GM12878 (cell line): ENCODE measurements at regions not wholly inside any gene's neighbourhood (a gene's known extent, or its start where the extent isn't known, plus 50 kb on each side); places are given as distances from the start of the nearest gene placed in this dataset.
A peak's percentile ranks its signal among the peaks of the same experiment; 100 is the strongest.

Experiments used
- ASH2L ChIP-seq: fragments of 300-600, 200-600 bp; sonication (generic); IDR thresholded peaks from 2 replicates; pipeline ENCODE4 v1.6.1; 2017; ENCODE audit warnings: low read depth, mild to moderate bottlenecking, borderline replicate concordance
- BACH1 ChIP-seq: fragments of 450-650 bp; IDR thresholded peaks from 2 replicates; pipeline ENCODE4 v1.6.1; 2017; ENCODE audit warnings: mild to moderate bottlenecking, borderline replicate concordance
- CBX3 ChIP-seq: fragments of 200-600 bp; sonication (generic); IDR thresholded peaks from 2 replicates; pipeline ENCODE4 v1.6.1; 2016; ENCODE audit warnings: low read depth, borderline replicate concordance
- CHD4 ChIP-seq: fragments of 200-600 bp; sonication (generic); IDR thresholded peaks from 2 replicates; pipeline ENCODE4 v1.6.1; 2016; ENCODE audit warnings: mild to moderate bottlenecking
- ESRRA ChIP-seq: IDR thresholded peaks from 2 replicates; pipeline ENCODE4 v1.6.1; 2012; ENCODE audit warnings: mild to moderate bottlenecking, low read length, improper control_type of control experiment
- FOXM1 ChIP-seq: IDR thresholded peaks from 2 replicates; pipeline ENCODE4 v1.6.1; 2012; ENCODE audit warnings: low read depth, mild to moderate bottlenecking, inconsistent platforms, low read length, moderate library complexity
- GABPA ChIP-seq: IDR thresholded peaks from 2 replicates; pipeline ENCODE4 v1.6.1; 2014; ENCODE audit warnings: antibody characterized with exemption, low read depth, mild to moderate bottlenecking, inconsistent platforms
- KDM1A ChIP-seq: fragments of 200-600 bp; sonication (generic); IDR thresholded peaks from 2 replicates; pipeline ENCODE4 v1.6.1; 2016; ENCODE audit warnings: borderline replicate concordance
- PAX5 ChIP-seq: IDR thresholded peaks from 2 replicates; pipeline ENCODE4 v1.6.1; 2011; ENCODE audit warnings: low read depth, low read length, borderline replicate concordance
- PKNOX1 ChIP-seq: fragments of 450-650 bp; IDR thresholded peaks from 2 replicates; pipeline ENCODE4 v1.6.1; 2016; ENCODE audit warnings: mild to moderate bottlenecking
- RELB ChIP-seq: fragments of 450-650 bp; IDR thresholded peaks from 2 replicates; pipeline ENCODE4 v1.6.1; 2017; ENCODE audit warnings: low read depth, mild to moderate bottlenecking, moderate library complexity
- RFX5 ChIP-seq: IDR thresholded peaks from 2 replicates; pipeline ENCODE4 v1.6.1; 2011; ENCODE audit warnings: low read depth, low read length, improper control_type of control experiment
- SMAD1 ChIP-seq: fragments of 450-650 bp; IDR thresholded peaks from 2 replicates; pipeline ENCODE4 v1.6.1; 2018; ENCODE audit warnings: mild to moderate bottlenecking, low read depth; ENCODE audit not compliant: partially characterized antibody
- SMARCA5 ChIP-seq: fragments of 450-650 bp; IDR thresholded peaks from 2 replicates; pipeline ENCODE4 v1.6.1; 2017; ENCODE audit warnings: mild to moderate bottlenecking
- SREBF1 ChIP-seq: IDR thresholded peaks from 2 replicates; pipeline ENCODE4 v1.6.1; 2012; ENCODE audit warnings: mild to moderate bottlenecking, low read length
- SREBF2 ChIP-seq: IDR thresholded peaks from 2 replicates; pipeline ENCODE4 v1.6.1; 2012; ENCODE audit warnings: mild to moderate bottlenecking, low read length
- SUZ12 ChIP-seq: fragments of 200-600 bp; sonication (generic); IDR thresholded peaks from one replicate; pipeline ENCODE4 v1.6.1; 2018; ENCODE audit warnings: antibody characterized with exemption, mild to moderate bottlenecking; ENCODE audit not compliant: unreplicated experiment
- TCF12 ChIP-seq: IDR thresholded peaks from 2 replicates; pipeline ENCODE4 v1.6.1; 2011; ENCODE audit warnings: low read depth, mild to moderate bottlenecking, low read length
- TCF3 ChIP-seq: IDR thresholded peaks from 2 replicates; pipeline ENCODE4 v1.6.1; 2012; ENCODE audit warnings: low read depth, mild to moderate bottlenecking, low read length, borderline replicate concordance; ENCODE audit not compliant: insufficient read depth
- TCF7 ChIP-seq: IDR thresholded peaks from 2 replicates; pipeline ENCODE4 v1.6.1; 2014; ENCODE audit warnings: antibody characterized with exemption, borderline replicate concordance
- USF1 ChIP-seq: IDR thresholded peaks from 2 replicates; pipeline ENCODE4 v1.6.1; 2011; ENCODE audit warnings: borderline replicate concordance, low read depth, mild to moderate bottlenecking, moderate library complexity, mixed read lengths, low read length; ENCODE audit not compliant: insufficient read depth; ENCODE audit errors: extremely low read length
- ZNF217 ChIP-seq: fragments of 450-650 bp; IDR thresholded peaks from 2 replicates; pipeline ENCODE4 v1.6.1; 2017; ENCODE audit warnings: antibody characterized with exemption, mild to moderate bottlenecking
- ZNF384 ChIP-seq: IDR thresholded peaks from 2 replicates; pipeline ENCODE4 v1.6.1; 2012; ENCODE audit warnings: low read depth, mild to moderate bottlenecking, low read length, improper control_type of control experiment, borderline replicate concordance
- ZNF622 ChIP-seq: fragments of 450-650 bp; IDR thresholded peaks from 2 replicates; pipeline ENCODE4 v1.6.1; 2017; ENCODE audit warnings: mild to moderate bottlenecking, inconsistent platforms
- ZZZ3 ChIP-seq: IDR thresholded peaks from 2 replicates; pipeline ENCODE4 v1.6.1; 2011; ENCODE audit warnings: low read depth; ENCODE audit not compliant: control insufficient read depth, insufficient read length
- TF ChIP-seq, protein P1 (sequence below), 3 experiments: IDR thresholded peaks in 2 of 3; conservative IDR thresholded peaks in 1 of 3; 2 replicates each; pipeline ENCODE4 v1.5.1; 2011; ENCODE audit warnings: low read depth in 3 of 3, low read length in 3 of 3, mild to moderate bottlenecking in 3 of 3, control low read depth in 2 of 3, moderate library complexity in 2 of 3, inconsistent platforms in 1 of 3, mixed read lengths in 1 of 3; ENCODE audit not compliant: control insufficient read depth in 2 of 3, insufficient read depth in 1 of 3; ENCODE audit errors: extremely low read depth in 1 of 3
- TF ChIP-seq, protein P2 (sequence below): fragments of 450-650 bp; IDR thresholded peaks from 2 replicates; pipeline ENCODE4 v1.6.1; 2014; ENCODE audit warnings: mild to moderate bottlenecking

DNA sequence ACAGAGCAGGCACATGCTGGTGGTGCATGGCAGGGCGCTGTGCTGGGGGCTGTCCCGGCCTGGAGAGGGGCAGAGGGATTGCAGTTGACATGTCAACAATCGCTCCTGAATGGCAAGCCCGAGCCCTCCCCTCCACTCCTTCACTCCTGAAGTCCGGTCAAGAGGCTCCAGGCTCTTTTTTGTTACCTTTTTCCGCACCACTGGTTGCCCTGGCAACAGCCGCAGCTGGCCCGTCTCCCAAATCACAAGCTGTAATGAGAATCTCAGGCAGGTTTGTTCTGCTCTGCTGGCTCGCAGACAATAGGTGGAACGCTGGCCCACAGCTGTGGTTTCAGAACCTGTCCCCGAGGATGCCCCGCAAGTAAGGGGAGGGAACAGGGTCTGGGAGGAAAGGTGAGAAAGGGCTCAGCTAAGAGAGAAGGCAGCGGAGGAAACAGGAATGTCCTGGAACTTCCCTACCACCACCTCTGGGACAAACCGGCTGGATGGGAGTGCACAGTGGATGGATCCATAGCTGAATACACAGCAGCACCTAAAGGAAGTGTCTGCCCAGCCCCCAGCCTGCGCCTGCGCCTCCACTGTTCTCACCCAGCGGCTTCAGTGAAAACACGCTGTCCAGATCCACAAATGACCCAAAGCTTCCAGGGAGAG is 58.9 kb downstream of the CALML3 start (continued):
- TF ChIP-seq, protein P1, sequence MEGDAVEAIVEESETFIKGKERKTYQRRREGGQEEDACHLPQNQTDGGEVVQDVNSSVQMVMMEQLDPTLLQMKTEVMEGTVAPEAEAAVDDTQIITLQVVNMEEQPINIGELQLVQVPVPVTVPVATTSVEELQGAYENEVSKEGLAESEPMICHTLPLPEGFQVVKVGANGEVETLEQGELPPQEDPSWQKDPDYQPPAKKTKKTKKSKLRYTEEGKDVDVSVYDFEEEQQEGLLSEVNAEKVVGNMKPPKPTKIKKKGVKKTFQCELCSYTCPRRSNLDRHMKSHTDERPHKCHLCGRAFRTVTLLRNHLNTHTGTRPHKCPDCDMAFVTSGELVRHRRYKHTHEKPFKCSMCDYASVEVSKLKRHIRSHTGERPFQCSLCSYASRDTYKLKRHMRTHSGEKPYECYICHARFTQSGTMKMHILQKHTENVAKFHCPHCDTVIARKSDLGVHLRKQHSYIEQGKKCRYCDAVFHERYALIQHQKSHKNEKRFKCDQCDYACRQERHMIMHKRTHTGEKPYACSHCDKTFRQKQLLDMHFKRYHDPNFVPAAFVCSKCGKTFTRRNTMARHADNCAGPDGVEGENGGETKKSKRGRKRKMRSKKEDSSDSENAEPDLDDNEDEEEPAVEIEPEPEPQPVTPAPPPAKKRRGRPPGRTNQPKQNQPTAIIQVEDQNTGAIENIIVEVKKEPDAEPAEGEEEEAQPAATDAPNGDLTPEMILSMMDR (IDR thresholded peaks at IDR 0.05 in 2 of 3, conservative IDR thresholded peaks at IDR 0.05 in 1 of 3; ENCODE audit: control insufficient read depth in 2 of 3, extremely low read depth in 1 of 3, insufficient read depth in 1 of 3, low read depth in 3 of 3, low read length in 3 of 3) = no peak
- TF ChIP-seq TCF12 (no peak; the same call in 1 of the 2 replicates), PAX5 (peak; percentile 95), FOXM1 (peak; percentile 51; the same call in 1 of the 2 replicates), PKNOX1 (no peak), CBX3 (no peak), ESRRA (no peak), TCF7 (no peak), SREBF2 (no peak), SMARCA5 (no peak), RELB (peak; percentile 55; the same call in 1 of the 2 replicates), GABPA (no peak), ASH2L (no peak), ZNF384 (no peak), BACH1 (no peak), USF1 (no peak), SUZ12 (no peak), ZZZ3 (no peak), CHD4 (no peak), ZNF622 (no peak), SREBF1 (no peak), RFX5 (no peak), KDM1A (no peak), SMAD1 (no peak), ZNF217 (no peak), TCF3 (peak; percentile 71; the same call in 1 of the 2 replicates)
- TF ChIP-seq, protein P2, sequence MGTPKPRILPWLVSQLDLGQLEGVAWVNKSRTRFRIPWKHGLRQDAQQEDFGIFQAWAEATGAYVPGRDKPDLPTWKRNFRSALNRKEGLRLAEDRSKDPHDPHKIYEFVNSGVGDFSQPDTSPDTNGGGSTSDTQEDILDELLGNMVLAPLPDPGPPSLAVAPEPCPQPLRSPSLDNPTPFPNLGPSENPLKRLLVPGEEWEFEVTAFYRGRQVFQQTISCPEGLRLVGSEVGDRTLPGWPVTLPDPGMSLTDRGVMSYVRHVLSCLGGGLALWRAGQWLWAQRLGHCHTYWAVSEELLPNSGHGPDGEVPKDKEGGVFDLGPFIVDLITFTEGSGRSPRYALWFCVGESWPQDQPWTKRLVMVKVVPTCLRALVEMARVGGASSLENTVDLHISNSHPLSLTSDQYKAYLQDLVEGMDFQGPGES = no peak
